ENCODE measurements at regions not wholly inside any gene's neighbourhood (a gene's known extent, or its start where the extent isn't known, plus 50 kb on each side); places are given as distances from the start of the nearest gene placed in this dataset.
A peak's percentile ranks its signal among the peaks of the same experiment; 100 is the strongest.

GRCh38 chr16:86664522-86665318 is 86.4 kb downstream of the FOXL1 start:
- no peak for DNase-seq (ENCODE audit: low spot score)

- no peak for DNase-seq (ENCODE audit: low spot score)
These were observed 86.9 kb downstream of the FOXL1 start for GRCh38 chr16:86665319-86665675.

GRCh38 chr16:86665929-86666328 is 87.6 kb downstream of the FOXL1 start:
- DNase-seq (ENCODE audit: low spot score): no peak

- no peak for DNase-seq (ENCODE audit: low spot score)
These were observed 88.7 kb downstream of the FOXL1 start for GRCh38 chr16:86667035-86667434.

GRCh38 chr16:86668136-86668910 is 90.0 kb downstream of the FOXL1 start:
- no peak for DNase-seq (ENCODE audit: low spot score)

GRCh38 chr16:86669285-86669805 is 91.0 kb downstream of the FOXL1 start:
- DNase-seq (ENCODE audit: low spot score): no peak

- DNase-seq (ENCODE audit: low spot score): no peak
These were observed 91.8 kb downstream of the FOXL1 start for GRCh38 chr16:86669937-86670749.

GRCh38 chr16:86670750-86671234 is 92.4 kb downstream of the FOXL1 start:
- no peak for DNase-seq (ENCODE audit: low spot score)

- no peak for DNase-seq (ENCODE audit: low spot score)
These were observed 93.3 kb downstream of the FOXL1 start for GRCh38 chr16:86671486-86672178.

GRCh38 chr16:86672179-86672863 is 94.0 kb downstream of the FOXL1 start:
- DNase-seq (ENCODE audit: low spot score): no peak

- DNase-seq (ENCODE audit: low spot score): no peak
These were observed 95.0 kb downstream of the FOXL1 start for GRCh38 chr16:86673090-86673955.

GRCh38 chr16:86673956-86674453 is 95.7 kb downstream of the FOXL1 start:
- no peak for DNase-seq (ENCODE audit: low spot score)

- no peak for DNase-seq (ENCODE audit: low spot score)
These were observed 97.9 kb downstream of the FOXL1 start for GRCh38 chr16:86676254-86676670.

- DNase-seq (ENCODE audit: low spot score): no peak
These were observed 101.1 kb downstream of the FOXL1 start for GRCh38 chr16:86679490-86679889.

- peak; percentile 11 for DNase-seq (ENCODE audit: low spot score)
These were observed 101.8 kb downstream of the FOXL1 start for GRCh38 chr16:86680162-86680561.

- DNase-seq (ENCODE audit: low spot score): no peak
These were observed 102.3 kb downstream of the FOXL1 start for GRCh38 chr16:86680661-86681030.

GRCh38 chr16:86681031-86681756 is 102.8 kb downstream of the FOXL1 start:
- no peak for DNase-seq (ENCODE audit: low spot score)

- no peak for DNase-seq (ENCODE audit: low spot score)
These were observed 103.4 kb downstream of the FOXL1 start for GRCh38 chr16:86681757-86682106.

GRCh38 chr16:86682219-86682904 is 104.0 kb downstream of the FOXL1 start:
- DNase-seq (ENCODE audit: low spot score): no peak
